ENCODE measurements at regions not wholly inside any gene's neighbourhood (a gene's known extent, or its start where the extent isn't known, plus 50 kb on each side); places are given as distances from the start of the nearest gene placed in this dataset.
A peak's percentile ranks its signal among the peaks of the same experiment; 100 is the strongest.
"Not testable (repeated sequence)": the region's sequence is repeated elsewhere in the genome, so short reads cannot be mapped to it uniquely, and the experiment has no call there.

DNA sequence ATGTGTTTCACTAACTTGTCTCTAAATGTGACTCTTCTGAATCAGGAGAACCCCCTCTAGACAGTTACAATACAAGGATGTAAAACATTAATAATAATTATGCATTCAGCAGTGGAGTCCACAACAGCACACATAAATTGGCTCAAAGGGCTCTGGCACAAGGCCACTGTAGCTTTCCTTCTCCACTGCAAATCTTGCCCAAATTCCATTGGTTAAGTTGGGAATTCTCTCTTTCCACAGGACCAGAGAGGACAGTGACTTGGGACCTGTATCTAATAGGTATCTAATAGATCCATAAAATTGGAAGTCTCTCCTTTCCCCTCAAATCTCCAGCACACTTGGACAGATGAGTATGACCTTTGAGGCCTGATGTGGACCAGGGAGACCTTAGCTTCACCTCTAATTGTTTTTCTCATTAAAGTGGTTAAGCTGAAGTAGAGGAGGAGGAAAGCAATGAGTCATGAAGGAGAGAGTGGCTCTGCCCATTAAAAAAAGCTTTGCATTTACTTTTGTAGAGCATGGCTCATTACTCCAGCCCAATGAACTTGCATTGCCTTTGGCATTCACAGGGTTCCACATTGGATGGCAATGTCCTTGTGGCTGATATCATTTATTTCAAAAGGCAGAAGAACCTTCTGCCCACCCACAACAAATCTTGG, 72.3 kb upstream of the SH3RF1 start:
- intact Hi-C loops (cut with DNase I, micrococcal nuclease) = no loop called here
- no peak for ATAC-seq
- DNase-seq = no peak

DNA sequence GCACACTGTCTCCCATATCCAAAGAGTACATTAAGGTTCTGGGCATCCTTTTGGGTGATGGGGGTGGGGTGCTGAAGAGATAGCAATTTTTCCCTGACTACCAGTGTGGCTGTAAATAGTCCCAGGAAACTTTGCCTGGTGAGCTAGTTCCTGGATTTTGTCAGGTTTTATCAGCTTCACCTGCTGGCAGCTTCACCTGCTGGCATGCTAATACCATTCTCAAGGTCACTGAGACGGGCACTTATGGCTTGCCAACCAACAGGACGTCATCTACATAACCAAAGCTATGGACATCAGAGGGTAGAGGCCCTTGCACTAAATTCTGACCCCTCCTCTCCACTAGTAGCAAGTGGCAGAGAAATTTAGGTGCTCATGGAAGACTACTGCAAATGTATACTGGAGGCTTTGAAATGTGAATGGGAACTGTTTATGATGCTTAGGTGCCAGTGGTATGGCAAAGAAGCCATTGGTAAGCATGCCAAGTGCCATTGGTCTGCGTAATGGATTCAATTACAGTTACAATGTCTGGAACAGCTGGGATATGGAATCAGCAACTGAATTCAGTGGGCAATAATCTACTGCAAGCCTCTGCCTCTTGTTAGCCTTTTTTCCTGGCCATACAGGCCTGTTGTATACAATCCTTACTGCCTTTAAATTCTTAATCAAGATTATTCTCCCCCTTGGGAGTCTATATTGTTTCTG, 71.6 kb upstream of the SH3RF1 start:
- DNase-seq (no peak), ATAC-seq (peak; percentile 26)
- intact Hi-C loops (cut with DNase I, micrococcal nuclease) = no loop called here

- ATAC-seq (no peak), DNase-seq (no peak)
- intact Hi-C loops (cut with DNase I, micrococcal nuclease) = no loop called here
These were observed 70.7 kb upstream of the SH3RF1 start for GRCh38 chr4:169341490-169341889.

- intact Hi-C loops (cut with DNase I, micrococcal nuclease) = no loop called here
- ATAC-seq (no peak), DNase-seq (no peak)
These were observed 70.1 kb upstream of the SH3RF1 start for GRCh38 chr4:169340834-169341233.

GRCh38 chr4:169338241-169338640, 67.5 kb upstream of the SH3RF1 start:
- ATAC-seq (no peak), DNase-seq (no peak)
- intact Hi-C loops (cut with DNase I, micrococcal nuclease) = no loop called here

GRCh38 chr4:169337510-169337909, 66.8 kb upstream of the SH3RF1 start:
- intact Hi-C loops (cut with DNase I, micrococcal nuclease) = no loop called here
- DNase-seq (no peak), ATAC-seq (no peak)

GRCh38 chr4:169335331-169335730, 64.6 kb upstream of the SH3RF1 start:
- peak; percentile 48 for ATAC-seq
- intact Hi-C loops (cut with DNase I, micrococcal nuclease) = no loop called here
- DNase-seq = no peak

DNA sequence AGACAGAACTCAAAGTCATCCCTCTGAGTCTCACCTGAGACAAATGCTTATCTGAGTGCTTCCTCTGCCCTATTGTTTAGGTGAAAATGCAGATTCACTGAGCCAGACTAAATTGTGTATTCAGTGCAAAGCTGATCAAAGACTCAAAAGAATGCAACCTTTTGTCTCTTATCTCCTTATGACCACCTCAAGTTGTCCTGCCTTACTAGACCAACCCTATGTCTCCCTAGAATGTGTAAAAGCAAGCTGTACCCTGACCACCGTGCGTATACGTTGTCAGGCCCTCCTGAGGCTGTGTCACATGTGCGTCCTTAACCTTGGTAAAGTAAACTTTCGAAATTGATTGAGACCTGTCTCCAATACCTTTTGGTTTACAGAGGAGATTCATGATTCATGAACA, 63.6 kb upstream of the SH3RF1 start:
- intact Hi-C loops (cut with DNase I, micrococcal nuclease) = no loop called here
- no peak for DNase-seq
- no peak for ATAC-seq

DNA sequence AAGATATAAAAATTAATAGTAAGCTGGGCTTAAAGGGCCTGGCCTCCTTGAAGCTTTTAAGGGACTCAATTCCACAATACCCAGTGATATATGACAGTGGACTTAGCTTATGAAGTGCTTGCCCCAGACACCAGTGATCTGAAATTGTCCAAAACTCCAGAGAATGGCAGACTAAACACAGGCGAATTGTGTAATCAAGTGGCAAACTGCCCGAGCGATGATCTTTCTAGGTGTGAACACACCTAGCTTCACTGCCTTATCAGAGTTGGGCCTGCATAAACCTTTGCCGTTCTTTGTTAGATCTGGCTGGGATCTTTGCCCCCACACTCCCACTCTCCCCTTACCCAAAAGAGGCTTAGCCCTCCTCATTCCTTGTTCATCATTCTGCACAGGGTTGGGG, 62.5 kb upstream of the SH3RF1 start:
- intact Hi-C loops (cut with DNase I, micrococcal nuclease) = no loop called here
- no peak for ATAC-seq
- no peak for DNase-seq

DNA sequence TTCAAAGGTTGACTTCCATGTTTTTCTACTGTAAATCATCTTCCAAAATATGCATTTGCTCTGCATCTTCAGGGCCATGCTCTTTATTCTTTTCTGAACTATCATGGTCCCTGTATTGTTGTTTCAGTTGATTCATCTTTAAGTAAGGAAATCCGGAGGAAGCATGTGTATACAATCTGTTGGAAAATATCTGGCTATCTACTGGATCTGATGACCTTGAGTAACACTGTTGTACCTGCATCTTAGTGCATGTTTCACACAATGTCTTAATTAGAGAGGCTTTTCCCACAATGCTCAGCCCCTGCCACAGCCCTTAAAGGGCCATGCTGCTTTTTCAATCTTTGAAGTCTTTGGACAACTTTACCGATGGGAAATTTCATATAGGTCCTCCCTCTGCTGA, 61.8 kb upstream of the SH3RF1 start:
- ATAC-seq (no peak), DNase-seq (no peak)
- intact Hi-C loops (cut with DNase I, micrococcal nuclease) = no loop called here

DNA sequence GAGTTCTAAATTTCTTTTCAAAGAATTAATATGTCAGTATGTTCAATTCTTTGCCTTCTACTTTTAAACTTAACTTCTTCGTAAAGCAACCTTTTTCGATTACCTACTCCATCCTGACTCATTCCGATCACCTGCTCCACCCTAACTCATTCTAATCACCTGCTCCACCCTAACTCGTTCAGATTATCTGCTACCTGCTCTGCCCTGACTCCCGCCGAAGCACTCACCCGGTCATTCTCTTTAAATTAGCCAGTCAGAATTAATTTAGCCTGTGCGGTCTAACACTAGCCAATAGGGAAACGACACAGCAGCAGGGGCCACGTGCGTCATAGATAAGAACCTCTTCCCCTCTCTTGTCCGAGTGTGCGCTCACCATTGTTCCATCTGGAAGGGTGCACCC, 60.1 kb upstream of the SH3RF1 start:
- intact Hi-C loops (cut with DNase I, micrococcal nuclease) = no loop called here
- DNase-seq = no peak
- no peak for ATAC-seq

DNA sequence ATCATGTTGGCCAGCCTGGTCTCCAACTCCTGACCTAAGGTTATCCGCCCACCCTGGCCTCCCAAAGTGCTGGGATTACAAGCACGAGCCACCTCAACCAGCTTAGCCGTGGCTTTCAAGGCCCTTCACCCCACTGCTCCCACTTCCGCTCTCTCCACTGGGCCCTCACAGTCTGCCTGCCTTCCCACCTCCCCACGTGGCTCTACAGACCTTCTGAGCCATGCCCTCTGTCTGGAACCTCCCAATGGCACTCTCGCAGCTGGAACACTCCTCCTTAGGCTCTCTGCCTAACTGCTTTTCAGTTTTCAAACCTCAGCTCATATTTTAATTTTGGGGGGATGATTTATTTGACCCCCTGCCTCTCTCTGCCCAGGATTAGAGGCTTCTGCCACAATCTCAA, 59.3 kb upstream of the SH3RF1 start:
- no peak for ATAC-seq
- no peak for DNase-seq
- intact Hi-C loops (cut with DNase I, micrococcal nuclease) = no loop called here

DNA sequence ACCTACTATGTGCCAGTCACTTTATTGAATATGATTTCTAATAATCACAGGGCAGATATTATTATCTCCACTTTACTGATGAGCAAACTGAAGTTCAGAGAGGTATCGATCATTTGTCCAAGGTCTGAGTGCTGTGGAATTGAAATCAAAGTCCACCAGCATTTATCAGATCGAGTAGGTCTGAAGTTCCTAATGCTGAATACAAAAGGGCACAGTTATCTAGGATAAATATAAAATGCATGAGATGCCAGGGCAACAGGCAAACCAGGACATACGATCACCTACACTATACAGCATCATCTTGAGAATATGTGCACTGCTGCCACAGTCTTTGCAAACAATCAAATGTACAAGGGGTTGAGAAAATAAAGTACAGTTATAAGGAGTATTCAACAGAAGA, 57.2 kb upstream of the SH3RF1 start:
- no peak for ATAC-seq
- intact Hi-C loops (cut with DNase I, micrococcal nuclease) = no loop called here

DNA sequence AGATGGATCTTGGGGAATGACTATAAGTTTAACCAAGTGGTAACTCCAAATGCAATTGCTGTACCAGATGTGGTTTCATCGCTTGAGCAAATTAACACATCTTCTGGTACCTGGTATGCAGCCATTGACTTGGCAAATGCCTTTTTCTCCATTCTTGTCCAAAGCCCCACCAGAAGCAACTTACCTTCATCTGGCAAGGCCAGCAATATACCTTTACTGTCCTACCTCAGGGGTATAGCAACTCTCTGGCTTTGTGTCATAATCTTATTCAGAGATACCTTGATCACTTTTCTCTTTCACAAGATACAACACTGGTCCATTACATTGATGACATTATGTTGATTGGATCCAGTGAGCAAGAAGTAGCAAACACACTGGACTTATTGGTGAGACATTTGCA, 53.2 kb upstream of the SH3RF1 start:
- ATAC-seq; DNase-seq; intact Hi-C loops (cut with DNase I, micrococcal nuclease): not testable (repeated sequence)

More for the DNA sequence above, 57.2 kb upstream of the SH3RF1 start:
- no peak for DNase-seq

- ATAC-seq; intact Hi-C loops (cut with DNase I, micrococcal nuclease); DNase-seq: not testable (repeated sequence)
These were observed 52.1 kb upstream of the SH3RF1 start for GRCh38 chr4:169322833-169323232.

Measured in left colon (tissue), 2 donors.